HCT116 (cell line): ENCODE measurements at regions not wholly inside any gene's neighbourhood (a gene's known extent, or its start where the extent isn't known, plus 50 kb on each side); places are given as distances from the start of the nearest gene placed in this dataset.

Source experiments
- ATAC-seq: fragments of 200-7000 bp; cut with Tn5 transposase; 2 replicates; pipeline ENCODE4 v1.9.1; 2020; ENCODE audit warnings: mild to moderate bottlenecking, moderate library complexity
- BruUV-seq: library from RNA; stranded (reverse); fragments of 400-500 nt; replicated peaks from 2 replicates; lab custom pipeline; 2021; lab: Mats Ljungman, UMichigan
- CTCF ChIA-PET: fragments of 300-600 bp; sonication (Branson Sonifier 250); formaldehyde crosslinking; loops from one replicate; lab custom pipeline; 2021; ENCODE audit warnings: antibody characterized with exemption; lab: Charles Lee
- POLR2A ChIA-PET: fragments of 300-600, 350-600 bp; sonication (Branson Sonifier 250); formaldehyde crosslinking; loops from one replicate; lab custom pipeline; 2021; ENCODE audit warnings: antibody characterized with exemption; lab: Charles Lee
- RAD21 ChIA-PET, 2 experiments: fragments of 300-600 bp; sonication (Branson Sonifier 250); formaldehyde crosslinking; loops; one replicate each; lab custom pipeline; 2023; ENCODE audit warnings: low total read pairs in 2 of 2; ENCODE audit not compliant: uncharacterized antibody in 2 of 2, unreplicated experiment in 2 of 2, low non-redundant PET in 1 of 2; lab: Charles Lee
- DNase-seq: peaks from one replicate; pipeline ENCODE4 v3.0.0-alpha.2; 2010; ENCODE audit warnings: low read depth, low spot score
- H2AFZ ChIP-seq: fragments of 200-600 bp; shearing (Covaris generic), sonication (generic); 2 replicates; pipeline ENCODE4 v1.6.1; 2017; ENCODE audit warnings: low read depth, mixed run types, mixed read lengths, antibody characterized with exemption, low read length; ENCODE audit not compliant: poor library complexity, severe bottlenecking
- H3K27ac ChIP-seq: 2 replicates; pipeline ENCODE4 v1.5.1; 2012; ENCODE audit warnings: low read depth, low read length
- H3K27me3 ChIP-seq: fragments of 200-600 bp; sonication (generic); 2 replicates; pipeline ENCODE4 v1.6.1; 2016; ENCODE audit warnings: mixed run types, low read length, mixed read lengths; ENCODE audit not compliant: insufficient read depth
- H3K36me3 ChIP-seq, 2 experiments: fragments of 200-500 bp in 1 of 2; fragments of 200-600 bp in 1 of 2; sonication (Bioruptor generic) in 1 of 2; sonication (generic) in 1 of 2; 2 replicates each; pipeline versions ENCODE4 v1.5.1 to v1.6.1; 2014 to 2016; ENCODE audit warnings: low read length in 2 of 2, inconsistent platforms in 1 of 2, mixed read lengths in 1 of 2, mixed run types in 1 of 2; ENCODE audit not compliant: insufficient read depth in 2 of 2, control insufficient read depth in 1 of 2
- H3K4me1 ChIP-seq, 2 experiments: fragments of 200-600 bp in 1 of 2; sonication (generic) in 1 of 2; 2 replicates each; pipeline versions ENCODE4 v1.5.1 to v1.6.1; 2012 to 2017; ENCODE audit warnings: low read length in 2 of 2, inconsistent platforms in 1 of 2, mild to moderate bottlenecking in 1 of 2, mixed read lengths in 1 of 2, mixed run types in 1 of 2, moderate library complexity in 1 of 2; ENCODE audit not compliant: insufficient read depth in 2 of 2, control insufficient read depth in 1 of 2
- H3K4me2 ChIP-seq: fragments of 200-600 bp; sonication (generic); 2 replicates; pipeline ENCODE4 v1.6.1; 2017; ENCODE audit warnings: mixed run types, low read length, mixed read lengths
- H3K4me3 ChIP-seq, 2 experiments: fragments of 200-600 bp in 1 of 2; sonication (generic) in 1 of 2; replicated peaks in 1 of 2; 2 replicates each; pipeline ENCODE4 v1.5.1; 2011 to 2016; ENCODE audit warnings: low read length in 2 of 2, control low read depth in 1 of 2, low read depth in 1 of 2, mild to moderate bottlenecking in 1 of 2, mixed read lengths in 1 of 2, mixed run types in 1 of 2
- H3K79me2 ChIP-seq: fragments of 200-600 bp; sonication (generic); 2 replicates; pipeline ENCODE4 v1.6.1; 2017; ENCODE audit warnings: mild to moderate bottlenecking, mixed run types, low read length, moderate library complexity, mixed read lengths; ENCODE audit not compliant: insufficient read depth
- H3K9ac ChIP-seq: fragments of 200-600 bp; sonication (generic); 2 replicates; pipeline ENCODE4 v1.6.1; 2016; ENCODE audit warnings: low read length, mixed read lengths
- H3K9me2 ChIP-seq: fragments of 200-600 bp; sonication (generic), shearing (Covaris generic); 2 replicates; pipeline ENCODE4 v1.6.1; 2017; ENCODE audit warnings: mixed run types, mild to moderate bottlenecking, moderate library complexity; ENCODE audit not compliant: insufficient read depth
- H3K9me3 ChIP-seq, 2 experiments: fragments of 200-500 bp in 1 of 2; fragments of 200-600 bp in 1 of 2; sonication (Bioruptor generic) in 1 of 2; sonication (generic) in 1 of 2; 2 replicates each; pipeline ENCODE4 v1.6.1; 2014 to 2017; ENCODE audit warnings: low read length in 2 of 2, mixed read lengths in 2 of 2, inconsistent platforms in 1 of 2, low read depth in 1 of 2, mild to moderate bottlenecking in 1 of 2, mixed run types in 1 of 2, moderate library complexity in 1 of 2; ENCODE audit not compliant: control insufficient read depth in 1 of 2, insufficient read depth in 1 of 2
- H4K20me1 ChIP-seq: fragments of 200-600 bp; sonication (generic), shearing (Covaris generic); 2 replicates; pipeline ENCODE4 v1.6.1; 2017; ENCODE audit warnings: mixed run types, mild to moderate bottlenecking, moderate library complexity; ENCODE audit not compliant: insufficient read depth
- CBX3 ChIP-seq: IDR thresholded peaks from 2 replicates; pipeline ENCODE4 v1.6.1; 2012; ENCODE audit warnings: low read depth
- EGR1 ChIP-seq: IDR thresholded peaks from 2 replicates; pipeline ENCODE4 v1.6.1; 2012; ENCODE audit warnings: low read depth
- EZH2phosphoT487 ChIP-seq: fragments of 200-600 bp; IDR thresholded peaks from 2 replicates; pipeline ENCODE4 v1.6.1; 2018; ENCODE audit warnings: antibody characterized with exemption, borderline replicate concordance
- REST ChIP-seq: IDR thresholded peaks from 2 replicates; pipeline ENCODE4 v1.6.1; 2012; ENCODE audit warnings: low read depth
- SRF ChIP-seq: IDR thresholded peaks from 2 replicates; pipeline ENCODE4 v1.6.1; 2012; ENCODE audit warnings: low read depth
- ZBTB33 ChIP-seq: IDR thresholded peaks from 2 replicates; pipeline ENCODE4 v1.6.1; 2011; ENCODE audit warnings: mild to moderate bottlenecking, low read length, moderate library complexity; ENCODE audit not compliant: insufficient replicate concordance; ENCODE audit errors: extremely low read depth
- intact Hi-C: fragments of 100-400 bp; cut with micrococcal nuclease; formaldehyde crosslinking; loops from 2 replicates; pipeline ENCODE4 v1.10.0; 2022

GRCh38 chr5:143887903-143888665 is 76.1 kb downstream of the HMHB1 start (continued):
- TF ChIP-seq REST (no peak), SRF (no peak), ZBTB33 (no peak), EGR1 (no peak)

GRCh38 chr5:143888912-143889311 is 77.0 kb downstream of the HMHB1 start:
- ChIA-PET POLR2A (interaction anchor here (1.0 kb wide), 1 partner anchor 9 kb away, joined by 3 read pairs; no protein-coding TSS in a partner anchor), RAD21 (no interaction called here), CTCF (no interaction called here)
- no TSS peak for BruUV-seq
- H3K4me1 ChIP-seq, result no peaks in the 10 kb centered on the region
- H3K79me2 ChIP-seq, result no peaks in the 10 kb centered on the region
- no peaks in the 10 kb centered on the region for H4K20me1 ChIP-seq
- H3K4me3 ChIP-seq, result no peak overlapping the region
- no peaks in the 10 kb centered on the region for H3K27me3 ChIP-seq
- H3K9me3 ChIP-seq, result no peaks in the 10 kb centered on the region
- ATAC-seq, result no peak
- no peaks in the 10 kb centered on the region for H3K36me3 ChIP-seq
- no peak overlapping the region for H2AFZ ChIP-seq
- H3K4me2 ChIP-seq, result no peak overlapping the region
- H3K9me2 ChIP-seq, result no peaks in the 10 kb centered on the region
- no peak overlapping the region for H3K9ac ChIP-seq
- H3K27ac ChIP-seq, result no peak overlapping the region
- TF ChIP-seq SRF (no peak), REST (no peak), EZH2phosphoT487 (no peak), CBX3 (no peak)
- TF ChIP-seq, all 23 proteins: peak for 0
- intact Hi-C loops, result no loop called here
- no peak for DNase-seq
